CD14-positive monocyte (primary cell): ENCODE measurements at regions not wholly inside any gene's neighbourhood (a gene's known extent, or its start where the extent isn't known, plus 50 kb on each side); places are given as distances from the start of the nearest gene placed in this dataset.

ENCODE experiments used
- DNase-seq, 3 donors: peaks; one replicate each; pipeline ENCODE4 v3.0.0-alpha.2; 2011 to 2022
- H2AFZ ChIP-seq: 2 replicates; pipeline ENCODE4 v1.6.0; 2012; ENCODE audit warnings: mild to moderate bottlenecking, low read depth, low read length, inconsistent platforms; ENCODE audit not compliant: insufficient read depth, poor library complexity, severe bottlenecking
- H3K27ac ChIP-seq, 2 donors: 1 replicate in 1 of 2; 2 replicates in 1 of 2; pipeline ENCODE4 v1.5.1; 2012 to 2013; ENCODE audit warnings: low read length in 2 of 2, control low read depth in 1 of 2, inconsistent platforms in 1 of 2, low read depth in 1 of 2, mild to moderate bottlenecking in 1 of 2
- H3K27me3 ChIP-seq, 2 donors: one replicate each; pipeline versions ENCODE4 v1.6.0 to v1.6.1; 2011 to 2013; ENCODE audit warnings: low read length in 2 of 2; ENCODE audit not compliant: control insufficient read depth in 2 of 2, insufficient read depth in 2 of 2
- H3K36me3 ChIP-seq, 2 donors: replicated peaks in 1 of 2; 1 replicate in 1 of 2; 2 replicates in 1 of 2; pipeline versions ENCODE4 v1.5.1 to v1.6.1; 2012 to 2013; ENCODE audit warnings: low read length in 2 of 2, control low read depth in 1 of 2, inconsistent platforms in 1 of 2, mild to moderate bottlenecking in 1 of 2; ENCODE audit not compliant: insufficient read depth in 2 of 2, control insufficient read depth in 1 of 2
- H3K4me1 ChIP-seq, 2 donors: 1 replicate in 1 of 2; 2 replicates in 1 of 2; pipeline versions ENCODE4 v1.5.1 to v1.6.1; 2012 to 2013; ENCODE audit warnings: low read length in 2 of 2, control low read depth in 1 of 2, inconsistent platforms in 1 of 2, mild to moderate bottlenecking in 1 of 2, moderate library complexity in 1 of 2; ENCODE audit not compliant: insufficient read depth in 2 of 2, control insufficient read depth in 1 of 2
- H3K4me2 ChIP-seq: replicated peaks from 2 replicates; pipeline ENCODE3; 2012; ENCODE audit warnings: low read length, moderate library complexity, mild to moderate bottlenecking; ENCODE audit not compliant: poor library complexity, severe bottlenecking; ENCODE audit errors: extremely low read depth
- H3K4me3 ChIP-seq, 3 experiments: fragments of 200-600 bp in 1 of 3; sonication (generic) in 1 of 3; replicated peaks in 1 of 3; 1 replicate in 2 of 3; 2 replicates in 1 of 3; pipeline ENCODE4 v1.5.1; 2011 to 2013; ENCODE audit warnings: low read length in 3 of 3, mild to moderate bottlenecking in 3 of 3, control low read depth in 2 of 3, low read depth in 2 of 3, inconsistent platforms in 1 of 3, moderate library complexity in 1 of 3
- H3K79me2 ChIP-seq: 2 replicates; pipeline ENCODE4 v1.6.0; 2012; ENCODE audit warnings: mild to moderate bottlenecking, control low read depth, inconsistent platforms, low read length, moderate library complexity; ENCODE audit not compliant: insufficient read depth
- H3K9ac ChIP-seq: 2 replicates; pipeline ENCODE4 v1.6.0; 2017; ENCODE audit warnings: low read length, mild to moderate bottlenecking; ENCODE audit not compliant: insufficient read depth, poor library complexity, severe bottlenecking
- H3K9me3 ChIP-seq, 2 donors: replicated peaks in 1 of 2; 1 replicate in 1 of 2; 2 replicates in 1 of 2; pipeline versions ENCODE4 v1.5.1 to v1.6.1; 2012 to 2013; ENCODE audit warnings: low read length in 2 of 2, control low read depth in 1 of 2; ENCODE audit not compliant: control insufficient read depth in 1 of 2, insufficient read depth in 1 of 2
- H4K20me1 ChIP-seq: 2 replicates; pipeline ENCODE4 v1.6.0; 2012; ENCODE audit warnings: mild to moderate bottlenecking, low read length, control low read depth, moderate library complexity; ENCODE audit not compliant: insufficient read depth
- H3K27ac Mint-ChIP-seq, 7 donors: one replicate each; pipeline ENCODE4 v1.8.0; 2020; ENCODE audit warnings: mild to moderate bottlenecking in 7 of 7, mixed read lengths in 7 of 7, moderate library complexity in 6 of 7, inconsistent platforms in 2 of 7
- H3K27me3 Mint-ChIP-seq, 3 donors: one replicate each; pipeline ENCODE4 v1.8.0; 2021 to 2022; ENCODE audit warnings: low read depth in 3 of 3, mild to moderate bottlenecking in 3 of 3, mixed read lengths in 3 of 3, moderate library complexity in 3 of 3, inconsistent platforms in 1 of 3
- H3K36me3 Mint-ChIP-seq, 2 donors: one replicate each; pipeline ENCODE4 v1.8.0; 2020; ENCODE audit warnings: mixed read lengths in 2 of 2, inconsistent platforms in 1 of 2, mild to moderate bottlenecking in 1 of 2
- H3K4me1 Mint-ChIP-seq: one replicate; pipeline ENCODE4 v1.8.0; 2020; ENCODE audit warnings: mild to moderate bottlenecking, mixed read lengths
- H3K4me3 Mint-ChIP-seq, 2 donors: one replicate each; pipeline ENCODE4 v1.8.0; 2020; ENCODE audit warnings: mild to moderate bottlenecking in 2 of 2, mixed read lengths in 2 of 2, moderate library complexity in 1 of 2
- H3K9me3 Mint-ChIP-seq, 7 donors: one replicate each; pipeline ENCODE4 v1.8.0; 2020 to 2022; ENCODE audit warnings: mixed read lengths in 7 of 7, mild to moderate bottlenecking in 6 of 7, moderate library complexity in 6 of 7, inconsistent platforms in 2 of 7
- CTCF ChIP-seq: fragments of 200-600 bp; IDR thresholded peaks from one replicate; pipeline ENCODE4 v1.8.0; 2022; ENCODE audit warnings: antibody characterized with exemption, mild to moderate bottlenecking
- WGBS: methylation state at CpG from one replicate; pipeline ENCODE4 v1.1.5; 2013; ENCODE audit warnings: missing lambda C conversion rate; ENCODE audit not compliant: insufficient coverage; 5-methylcytosine and 5-hydroxymethylcytosine counted together
- intact Hi-C, 2 donors: fragments of 100-400 bp; cut with micrococcal nuclease; formaldehyde crosslinking; loops; one replicate each; pipeline versions ENCODE4 v1.15.0 to v1.15.1; 2023

DNA sequence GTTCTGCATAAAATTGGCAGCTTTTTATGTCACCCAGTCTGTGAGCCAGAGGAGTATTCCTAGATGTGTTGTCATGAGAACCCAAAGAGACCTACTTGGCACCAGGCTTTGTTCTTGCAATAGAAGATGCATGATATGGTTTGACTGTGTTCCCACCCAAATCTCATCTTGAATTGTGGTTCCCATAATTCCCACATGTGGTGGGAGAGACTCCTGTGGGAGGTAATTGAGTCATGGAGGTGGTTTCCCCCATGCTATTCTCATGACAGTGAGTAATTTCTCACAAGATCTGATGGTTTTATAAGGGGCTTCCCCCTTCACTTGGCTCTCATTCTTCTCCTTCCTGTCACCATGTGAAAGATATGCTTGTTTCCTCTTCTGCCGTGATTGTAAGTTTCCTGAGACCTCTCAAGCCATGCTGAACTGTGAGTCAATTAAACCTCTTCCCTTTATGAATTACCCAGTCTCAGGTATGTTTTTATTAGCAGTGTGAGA, 572.0 kb upstream of the ATP2B1 start:
- Histone ChIP-seq H4K20me1 (no peaks in the 10 kb centered on the region), H3K79me2 (no peaks in the 10 kb centered on the region), H2AFZ (no peak overlapping the region), H3K27me3 (no peaks in the 10 kb centered on the region), H3K27ac (no peak overlapping the region), H3K4me2 (no peak overlapping the region), H3K4me1 (no peaks in the 10 kb centered on the region), H3K9me3 (peaks cover 12 to 16% of the 10 kb centered on the region in 2 donors), H3K9ac (no peak overlapping the region), H3K36me3 (no peaks in the 10 kb centered on the region), H3K4me3 (no peak overlapping the region)
- H3K9me3 Mint-ChIP-seq = peaks cover 11 to 23% (median 16%) of the 10 kb centered on the region in 7 donors
- no peak overlapping the region for H3K4me3 Mint-ChIP-seq
- no peaks in the 10 kb centered on the region for H3K36me3 Mint-ChIP-seq
- DNase-seq = peak in 1 of 3 donors; percentile 31
- H3K4me1 Mint-ChIP-seq = no peaks in the 10 kb centered on the region
- H3K27me3 Mint-ChIP-seq = no peaks in the 10 kb centered on the region
- TF ChIP-seq CTCF = no peak
- H3K27ac Mint-ChIP-seq = no peak overlapping the region
- no CpG with 5 or more reads among the region's 1 CpG for WGBS
- intact Hi-C loops = no loop called here

DNA sequence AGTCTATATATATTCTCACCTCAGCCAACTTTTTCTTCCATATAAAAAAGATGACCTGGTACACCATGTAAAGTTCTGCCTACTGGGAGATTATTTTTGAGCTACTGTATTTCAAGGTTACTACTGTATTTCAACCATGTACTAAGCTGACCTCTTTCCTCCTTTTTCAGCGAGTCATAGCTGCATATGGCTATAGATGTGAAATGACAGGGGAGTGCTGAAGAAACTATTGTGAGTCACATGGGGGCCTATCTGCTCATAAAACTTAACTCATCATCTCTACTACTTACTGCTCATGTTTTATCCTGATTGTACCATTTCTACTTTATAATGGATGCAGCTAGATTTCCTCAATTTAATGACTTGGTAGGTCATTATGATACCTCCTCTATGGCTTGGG, 571.4 kb upstream of the ATP2B1 start:
- H3K4me3 Mint-ChIP-seq = no peak overlapping the region
- TF ChIP-seq CTCF = no peak
- no peaks in the 10 kb centered on the region for H3K27me3 Mint-ChIP-seq
- no peaks in the 10 kb centered on the region for H3K4me1 Mint-ChIP-seq
- no peak overlapping the region for H3K27ac Mint-ChIP-seq
- Histone ChIP-seq H3K4me1 (no peaks in the 10 kb centered on the region), H3K4me3 (no peak overlapping the region), H3K79me2 (no peaks in the 10 kb centered on the region), H3K9ac (no peak overlapping the region), H3K36me3 (no peaks in the 10 kb centered on the region), H3K9me3 (peaks cover 12 to 16% of the 10 kb centered on the region in 2 donors), H3K4me2 (no peak overlapping the region), H4K20me1 (no peaks in the 10 kb centered on the region), H3K27ac (no peak overlapping the region), H2AFZ (no peak overlapping the region), H3K27me3 (no peaks in the 10 kb centered on the region)
- intact Hi-C loops = no loop called here
- H3K36me3 Mint-ChIP-seq = no peaks in the 10 kb centered on the region
- H3K9me3 Mint-ChIP-seq = peaks cover 11 to 23% (median 16%) of the 10 kb centered on the region in 7 donors
- WGBS = no CpG with 5 or more reads among the region's 1 CpG
- peak in 1 of 3 donors; percentile 28 for DNase-seq
